ENCODE measurements at regions not wholly inside any gene's neighbourhood (a gene's known extent, or its start where the extent isn't known, plus 50 kb on each side); places are given as distances from the start of the nearest gene placed in this dataset.
"Not testable (repeated sequence)": the region's sequence is repeated elsewhere in the genome, so short reads cannot be mapped to it uniquely, and the experiment has no call there.

DNA sequence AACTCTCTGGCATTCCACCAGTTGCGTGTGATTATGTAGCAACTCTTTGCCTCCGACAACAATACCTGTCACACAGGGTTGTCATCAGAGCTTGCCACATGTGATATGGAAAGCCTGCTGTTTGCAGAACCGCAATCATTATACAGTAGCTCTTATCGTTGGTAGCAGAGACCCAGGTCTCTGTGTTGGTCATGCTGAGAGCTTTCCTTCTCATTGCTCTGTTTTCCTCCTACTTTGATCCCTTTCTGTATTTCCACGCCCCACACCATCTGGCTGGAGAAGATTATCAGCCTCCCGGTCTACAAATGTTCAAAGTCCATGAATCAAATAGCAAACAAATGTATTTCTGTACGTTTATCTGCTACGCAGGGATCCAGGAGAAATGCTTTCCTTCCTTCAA is 1475.6 kb upstream of the DEFB115 start:
- TF ChIP-seq ZFP30 (CRISPR knock-in tag; IDR thresholded peaks at IDR 0.05); ISL1 (CRISPR knock-in tag; IDR thresholded peaks at IDR 0.05); PPARA (CRISPR knock-in tag; IDR thresholded peaks at IDR 0.05; ENCODE audit: borderline replicate concordance); RARB (CRISPR knock-in tag; IDR thresholded peaks at IDR 0.05); ZC3H10 (CRISPR knock-in tag; IDR thresholded peaks at IDR 0.05); ESRRG (CRISPR knock-in tag; IDR thresholded peaks at IDR 0.05): not testable (repeated sequence)
- TF ChIP-seq, protein P1, sequence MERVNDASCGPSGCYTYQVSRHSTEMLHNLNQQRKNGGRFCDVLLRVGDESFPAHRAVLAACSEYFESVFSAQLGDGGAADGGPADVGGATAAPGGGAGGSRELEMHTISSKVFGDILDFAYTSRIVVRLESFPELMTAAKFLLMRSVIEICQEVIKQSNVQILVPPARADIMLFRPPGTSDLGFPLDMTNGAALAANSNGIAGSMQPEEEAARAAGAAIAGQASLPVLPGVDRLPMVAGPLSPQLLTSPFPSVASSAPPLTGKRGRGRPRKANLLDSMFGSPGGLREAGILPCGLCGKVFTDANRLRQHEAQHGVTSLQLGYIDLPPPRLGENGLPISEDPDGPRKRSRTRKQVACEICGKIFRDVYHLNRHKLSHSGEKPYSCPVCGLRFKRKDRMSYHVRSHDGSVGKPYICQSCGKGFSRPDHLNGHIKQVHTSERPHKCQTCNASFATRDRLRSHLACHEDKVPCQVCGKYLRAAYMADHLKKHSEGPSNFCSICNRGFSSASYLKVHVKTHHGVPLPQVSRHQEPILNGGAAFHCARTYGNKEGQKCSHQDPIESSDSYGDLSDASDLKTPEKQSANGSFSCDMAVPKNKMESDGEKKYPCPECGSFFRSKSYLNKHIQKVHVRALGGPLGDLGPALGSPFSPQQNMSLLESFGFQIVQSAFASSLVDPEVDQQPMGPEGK (CRISPR knock-in tag; IDR thresholded peaks at IDR 0.05; ENCODE audit: borderline replicate concordance), result not testable (repeated sequence)
- TF ChIP-seq, protein P2, sequence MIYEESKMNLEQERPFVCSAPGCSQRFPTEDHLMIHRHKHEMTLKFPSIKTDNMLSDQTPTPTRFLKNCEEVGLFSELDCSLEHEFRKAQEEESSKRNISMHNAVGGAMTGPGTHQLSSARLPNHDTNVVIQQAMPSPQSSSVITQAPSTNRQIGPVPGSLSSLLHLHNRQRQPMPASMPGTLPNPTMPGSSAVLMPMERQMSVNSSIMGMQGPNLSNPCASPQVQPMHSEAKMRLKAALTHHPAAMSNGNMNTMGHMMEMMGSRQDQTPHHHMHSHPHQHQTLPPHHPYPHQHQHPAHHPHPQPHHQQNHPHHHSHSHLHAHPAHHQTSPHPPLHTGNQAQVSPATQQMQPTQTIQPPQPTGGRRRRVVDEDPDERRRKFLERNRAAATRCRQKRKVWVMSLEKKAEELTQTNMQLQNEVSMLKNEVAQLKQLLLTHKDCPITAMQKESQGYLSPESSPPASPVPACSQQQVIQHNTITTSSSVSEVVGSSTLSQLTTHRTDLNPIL (CRISPR knock-in tag; IDR thresholded peaks at IDR 0.05; ENCODE audit: low read depth), result not testable (repeated sequence)
- TF ChIP-seq, protein P3, sequence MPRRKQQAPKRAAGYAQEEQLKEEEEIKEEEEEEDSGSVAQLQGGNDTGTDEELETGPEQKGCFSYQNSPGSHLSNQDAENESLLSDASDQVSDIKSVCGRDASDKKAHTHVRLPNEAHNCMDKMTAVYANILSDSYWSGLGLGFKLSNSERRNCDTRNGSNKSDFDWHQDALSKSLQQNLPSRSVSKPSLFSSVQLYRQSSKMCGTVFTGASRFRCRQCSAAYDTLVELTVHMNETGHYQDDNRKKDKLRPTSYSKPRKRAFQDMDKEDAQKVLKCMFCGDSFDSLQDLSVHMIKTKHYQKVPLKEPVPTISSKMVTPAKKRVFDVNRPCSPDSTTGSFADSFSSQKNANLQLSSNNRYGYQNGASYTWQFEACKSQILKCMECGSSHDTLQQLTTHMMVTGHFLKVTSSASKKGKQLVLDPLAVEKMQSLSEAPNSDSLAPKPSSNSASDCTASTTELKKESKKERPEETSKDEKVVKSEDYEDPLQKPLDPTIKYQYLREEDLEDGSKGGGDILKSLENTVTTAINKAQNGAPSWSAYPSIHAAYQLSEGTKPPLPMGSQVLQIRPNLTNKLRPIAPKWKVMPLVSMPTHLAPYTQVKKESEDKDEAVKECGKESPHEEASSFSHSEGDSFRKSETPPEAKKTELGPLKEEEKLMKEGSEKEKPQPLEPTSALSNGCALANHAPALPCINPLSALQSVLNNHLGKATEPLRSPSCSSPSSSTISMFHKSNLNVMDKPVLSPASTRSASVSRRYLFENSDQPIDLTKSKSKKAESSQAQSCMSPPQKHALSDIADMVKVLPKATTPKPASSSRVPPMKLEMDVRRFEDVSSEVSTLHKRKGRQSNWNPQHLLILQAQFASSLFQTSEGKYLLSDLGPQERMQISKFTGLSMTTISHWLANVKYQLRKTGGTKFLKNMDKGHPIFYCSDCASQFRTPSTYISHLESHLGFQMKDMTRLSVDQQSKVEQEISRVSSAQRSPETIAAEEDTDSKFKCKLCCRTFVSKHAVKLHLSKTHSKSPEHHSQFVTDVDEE (CRISPR knock-in tag; IDR thresholded peaks at IDR 0.05), result not testable (repeated sequence)

All from SK-N-SH treated with all-trans-retinoic acid at 6 μM for 48 hours (cell line).